GM21723 (cell line): ENCODE measurements at regions not wholly inside any gene's neighbourhood (a gene's known extent, or its start where the extent isn't known, plus 50 kb on each side); places are given as distances from the start of the nearest gene placed in this dataset.
"Not testable (repeated sequence)": the region's sequence is repeated elsewhere in the genome, so short reads cannot be mapped to it uniquely, and the experiment has no call there.

Experiments
- ATAC-seq: cut with Tn5 transposase; IDR thresholded peaks from one replicate; pipeline ENCODE4 v1.9.1; 2021; ENCODE audit warnings: mild to moderate bottlenecking, moderate library complexity; ENCODE audit not compliant: unreplicated experiment

- no peak for ATAC-seq
These were observed 129.4 kb upstream of the SHH start for GRCh38 chr7:155941688-155942087.

- ATAC-seq, result no peak
These were observed 127.1 kb upstream of the SHH start for GRCh38 chr7:155939350-155939749.

- no peak for ATAC-seq
These were observed 125.9 kb upstream of the SHH start for GRCh38 chr7:155938129-155938528.

- ATAC-seq, result no peak
These were observed 123.5 kb upstream of the SHH start for GRCh38 chr7:155935726-155936125.

- no peak for ATAC-seq
These were observed 122.8 kb upstream of the SHH start for GRCh38 chr7:155935005-155935557.

- not testable (repeated sequence) for ATAC-seq
These were observed 120.1 kb upstream of the SHH start for GRCh38 chr7:155932324-155932723.

- ATAC-seq, result no peak
These were observed 119.3 kb upstream of the SHH start for GRCh38 chr7:155931396-155932085.

- ATAC-seq, result no peak
These were observed 118.3 kb upstream of the SHH start for GRCh38 chr7:155930527-155930926.

- ATAC-seq, result no peak
These were observed 117.8 kb upstream of the SHH start for GRCh38 chr7:155930061-155930460.

GRCh38 chr7:155928583-155928982 is 116.3 kb upstream of the SHH start:
- no peak for ATAC-seq

GRCh38 chr7:155927905-155928304 is 115.6 kb upstream of the SHH start:
- ATAC-seq, result no peak

GRCh38 chr7:155925682-155926081 is 113.4 kb upstream of the SHH start:
- ATAC-seq, result no peak

- ATAC-seq, result no peak
These were observed 110.0 kb upstream of the SHH start for GRCh38 chr7:155922067-155922816.

- no peak for ATAC-seq
These were observed 109.5 kb upstream of the SHH start for GRCh38 chr7:155921804-155922066.

GRCh38 chr7:155921086-155921803 is 109.0 kb upstream of the SHH start:
- no peak for ATAC-seq

GRCh38 chr7:155920068-155920461 is 107.8 kb upstream of the SHH start:
- no peak for ATAC-seq

- no peak for ATAC-seq
These were observed 107.3 kb upstream of the SHH start for GRCh38 chr7:155919391-155920067.

- no peak for ATAC-seq
These were observed 106.6 kb upstream of the SHH start for GRCh38 chr7:155918720-155919390.

GRCh38 chr7:155917836-155918430 is 105.7 kb upstream of the SHH start:
- ATAC-seq, result no peak

- ATAC-seq, result no peak
These were observed 104.8 kb upstream of the SHH start for GRCh38 chr7:155916926-155917655.
